ENCODE measurements at regions not wholly inside any gene's neighbourhood (a gene's known extent, or its start where the extent isn't known, plus 50 kb on each side); places are given as distances from the start of the nearest gene placed in this dataset.
"Not testable (repeated sequence)": the region's sequence is repeated elsewhere in the genome, so short reads cannot be mapped to it uniquely, and the experiment has no call there.

DNA sequence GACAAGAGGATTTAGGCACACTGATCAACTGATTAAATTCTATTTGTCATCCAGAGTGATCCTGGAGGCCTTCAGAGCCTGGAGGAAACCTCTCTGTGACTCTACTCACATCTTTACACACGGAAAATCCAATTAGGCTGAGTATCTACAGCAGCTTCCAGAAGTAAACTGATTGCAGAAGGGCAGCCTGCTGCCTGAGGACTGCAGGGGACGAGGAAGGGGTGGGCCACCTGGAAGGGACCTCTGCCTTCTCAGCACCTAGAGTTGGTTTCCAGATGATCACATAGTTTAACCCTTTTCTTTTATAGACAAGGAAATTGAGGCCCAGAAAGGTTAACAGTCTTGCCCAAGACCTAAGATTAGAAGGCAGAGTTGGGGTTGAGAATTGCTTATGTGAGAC is 206.1 kb downstream of the DAD1 start:
- intact Hi-C loops (cut with DNase I, micrococcal nuclease) = loop anchor here in 1 of 2 donors (10.0 kb wide), 1 partner anchor 172 kb away; no protein-coding TSS in a partner anchor
- no peak for DNase-seq
- no peak for ATAC-seq

DNA sequence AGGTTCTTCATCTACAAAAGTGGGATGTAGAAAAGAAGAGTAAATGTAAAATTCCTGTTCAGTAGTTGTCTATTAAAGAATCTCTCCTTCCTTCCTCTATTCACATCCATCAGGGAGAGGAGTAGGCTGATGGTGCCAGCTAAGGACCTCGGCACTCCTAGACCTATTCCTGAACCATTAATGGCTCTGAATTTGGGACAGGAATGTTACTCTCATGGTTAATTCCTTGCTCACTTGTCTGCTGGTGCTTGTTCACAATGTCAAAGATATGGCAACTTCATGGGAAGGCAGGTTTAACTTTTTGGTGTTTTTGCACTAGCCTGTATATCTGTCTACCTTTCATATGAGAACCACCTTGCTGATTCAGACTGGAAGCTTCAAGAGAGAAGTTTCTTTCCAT is 206.6 kb downstream of the DAD1 start:
- DNase-seq (no peak), ATAC-seq (no peak)
- intact Hi-C loops (cut with DNase I, micrococcal nuclease) = loop anchor here in 1 of 2 donors (10.0 kb wide), 1 partner anchor 172 kb away; no protein-coding TSS in a partner anchor

DNA sequence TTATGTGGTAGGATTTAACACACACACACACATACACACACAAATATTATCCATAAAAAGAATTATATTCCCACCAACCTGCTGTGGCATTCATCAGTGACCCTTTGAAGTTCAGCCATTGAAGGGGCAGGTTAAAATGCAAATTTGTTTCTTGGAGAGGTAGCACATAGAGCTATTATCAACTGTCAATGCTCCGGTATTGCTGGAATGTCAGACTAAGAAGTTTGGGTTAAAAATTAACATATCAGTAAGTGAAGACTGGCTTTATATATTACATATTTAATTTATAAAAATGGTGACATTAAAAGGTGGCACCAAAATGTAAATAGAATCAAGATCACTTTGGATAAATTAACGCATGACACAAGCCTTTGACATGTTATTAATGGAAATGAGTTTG is 207.3 kb downstream of the DAD1 start:
- no peak for DNase-seq
- intact Hi-C loops (cut with DNase I, micrococcal nuclease) = loop anchor here in 1 of 2 donors (10.0 kb wide), 1 partner anchor 173 kb away; no protein-coding TSS in a partner anchor

DNA sequence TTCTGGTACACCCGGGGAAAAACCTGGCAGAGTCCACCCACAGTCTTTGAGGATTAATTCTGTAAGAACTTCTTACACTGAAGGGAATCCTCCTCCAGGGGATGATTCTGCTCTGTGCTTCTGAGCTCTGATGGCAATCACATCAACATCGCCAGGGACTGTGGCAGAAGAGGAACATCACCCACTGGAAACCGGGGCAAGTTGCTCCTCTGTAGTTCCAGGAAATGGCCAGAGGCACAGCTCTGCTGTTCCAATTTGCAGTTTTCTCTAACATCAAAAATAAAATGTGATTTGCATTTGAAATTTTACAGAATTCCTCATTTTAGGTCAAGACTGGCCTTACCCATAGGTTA is 207.6 kb downstream of the DAD1 start:
- DNase-seq (no peak), ATAC-seq (no peak)
- intact Hi-C loops (cut with DNase I, micrococcal nuclease) = loop anchor here in 1 of 2 donors (10.0 kb wide), 1 partner anchor 173 kb away; no protein-coding TSS in a partner anchor

More for the DNA sequence above, 207.3 kb downstream of the DAD1 start:
- ATAC-seq = no peak

DNA sequence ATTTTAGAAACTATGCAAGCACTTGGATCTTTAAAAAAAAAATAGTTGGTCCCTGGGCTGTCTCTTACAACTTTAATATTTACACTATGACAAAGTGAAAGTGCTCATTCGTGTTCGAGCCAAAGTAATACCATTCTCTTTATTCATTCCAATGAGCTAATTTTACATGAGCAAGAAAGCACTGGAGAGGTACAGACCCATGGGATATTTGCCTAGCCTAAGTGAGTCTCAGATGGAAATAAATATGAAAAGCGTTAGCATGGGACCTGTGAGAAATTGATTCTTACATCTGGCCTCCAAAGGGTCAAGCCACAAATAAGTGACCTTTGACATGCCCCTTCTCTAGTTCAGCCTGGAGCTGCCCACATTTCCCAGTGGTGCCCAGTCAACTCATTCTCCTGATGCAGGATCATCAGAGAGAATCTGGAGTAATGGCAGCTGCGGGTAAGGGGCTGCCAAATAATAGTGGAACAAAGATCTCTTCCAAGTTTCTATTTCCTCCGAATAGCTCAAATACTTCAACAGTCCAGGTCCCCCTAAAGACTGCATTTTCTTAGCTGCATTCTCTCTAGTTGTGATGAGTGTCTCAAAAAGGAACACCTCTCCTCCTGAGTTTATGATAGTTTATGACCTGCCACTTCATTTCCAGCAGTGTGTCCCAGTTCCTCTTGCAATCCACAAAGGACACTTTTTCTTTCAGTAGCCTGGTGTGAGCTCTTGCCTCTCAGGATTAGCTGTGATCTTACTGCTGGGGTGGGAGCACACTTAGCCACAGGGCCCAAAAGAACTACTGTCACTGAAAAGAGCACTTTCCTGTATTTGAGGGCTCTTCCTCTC is 208.2 kb downstream of the DAD1 start:
- no peak for ATAC-seq
- intact Hi-C loops (cut with DNase I, micrococcal nuclease) = loop anchor here in 1 of 2 donors (10.0 kb wide), 1 partner anchor 174 kb away; no protein-coding TSS in a partner anchor
- DNase-seq = no peak

DNA sequence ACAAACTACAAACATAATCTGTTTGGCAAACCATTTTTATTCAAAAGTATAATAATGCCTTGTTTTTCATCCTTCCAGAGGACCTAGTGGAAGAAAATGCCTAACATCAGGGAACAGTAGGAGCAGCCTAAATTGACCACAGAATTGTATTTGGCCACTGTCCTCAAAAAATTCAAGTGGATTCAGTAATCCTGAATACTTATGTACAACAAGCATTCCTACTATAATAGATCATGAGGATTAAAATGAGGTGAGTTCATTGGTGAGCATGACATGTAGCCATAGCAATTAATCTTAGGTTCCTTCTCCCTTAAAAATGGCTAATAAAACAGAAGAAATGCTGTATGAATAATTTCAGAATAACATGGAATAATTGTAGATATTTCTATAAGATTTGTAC is 209.3 kb downstream of the DAD1 start:
- ATAC-seq = no peak
- intact Hi-C loops (cut with DNase I, micrococcal nuclease) = loop anchor here in 1 of 2 donors (5.0 to 10.0 kb wide), 2 partner anchors 62 to 175 kb away; no protein-coding TSS in a partner anchor

DNA sequence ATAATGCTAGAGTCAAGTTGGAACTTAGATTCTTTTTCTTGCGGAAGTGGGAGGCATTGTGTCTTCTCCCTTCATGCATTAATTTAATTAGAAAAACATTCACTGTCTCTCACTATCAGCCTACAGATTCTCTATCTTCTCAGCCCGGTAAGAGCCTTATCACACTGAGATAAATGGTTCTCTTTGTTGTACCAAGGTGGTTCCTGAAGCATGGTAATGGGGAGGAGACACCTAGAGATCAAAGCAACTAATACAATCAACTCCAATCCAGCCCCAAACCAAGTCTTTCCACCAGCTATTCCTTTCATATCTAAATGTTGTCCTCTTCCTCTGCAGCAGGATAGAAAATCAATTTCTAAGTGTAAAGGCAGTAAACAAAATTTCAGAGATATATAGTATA is 210.8 kb downstream of the DAD1 start:
- ATAC-seq = no peak
- no peak for DNase-seq
- intact Hi-C loops (cut with DNase I, micrococcal nuclease) = loop anchor here in 1 of 2 donors (5.0 kb wide), 1 partner anchor 61 kb away; no protein-coding TSS in a partner anchor

More for the DNA sequence above, 209.3 kb downstream of the DAD1 start:
- DNase-seq = no peak

DNA sequence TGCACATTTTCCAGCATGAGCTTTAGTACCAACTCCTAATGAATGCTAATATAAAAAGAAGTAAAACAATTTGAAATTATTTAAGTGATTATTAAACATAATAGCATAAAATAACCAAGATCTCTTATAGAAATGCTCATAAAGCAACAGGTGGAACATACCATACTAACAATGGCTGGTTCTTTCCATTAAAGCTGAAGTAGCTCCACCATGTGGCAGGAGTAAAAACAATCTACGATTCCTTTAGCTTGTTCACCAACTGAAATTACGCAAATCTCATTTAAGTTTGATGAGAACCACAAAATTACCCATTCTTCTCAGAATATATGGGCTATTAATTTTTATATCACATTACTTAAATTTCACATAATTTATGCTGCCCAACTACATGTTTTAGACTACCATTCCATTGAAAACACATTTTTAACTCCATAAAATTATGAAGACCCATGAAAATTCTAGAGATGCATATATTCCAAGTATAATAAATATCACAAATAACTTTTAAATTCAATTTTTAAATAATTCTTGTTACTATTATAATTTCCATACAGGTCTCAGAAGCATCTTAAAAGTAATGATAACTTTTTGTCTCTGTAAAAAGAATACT is 213.6 kb downstream of the DAD1 start:
- ATAC-seq = peak; percentile 71
- DNase-seq = no peak
- intact Hi-C loops (cut with DNase I, micrococcal nuclease) = loop anchor here in 1 of 2 donors (5.0 kb wide), 1 partner anchor 58 kb away; no protein-coding TSS in a partner anchor

DNA sequence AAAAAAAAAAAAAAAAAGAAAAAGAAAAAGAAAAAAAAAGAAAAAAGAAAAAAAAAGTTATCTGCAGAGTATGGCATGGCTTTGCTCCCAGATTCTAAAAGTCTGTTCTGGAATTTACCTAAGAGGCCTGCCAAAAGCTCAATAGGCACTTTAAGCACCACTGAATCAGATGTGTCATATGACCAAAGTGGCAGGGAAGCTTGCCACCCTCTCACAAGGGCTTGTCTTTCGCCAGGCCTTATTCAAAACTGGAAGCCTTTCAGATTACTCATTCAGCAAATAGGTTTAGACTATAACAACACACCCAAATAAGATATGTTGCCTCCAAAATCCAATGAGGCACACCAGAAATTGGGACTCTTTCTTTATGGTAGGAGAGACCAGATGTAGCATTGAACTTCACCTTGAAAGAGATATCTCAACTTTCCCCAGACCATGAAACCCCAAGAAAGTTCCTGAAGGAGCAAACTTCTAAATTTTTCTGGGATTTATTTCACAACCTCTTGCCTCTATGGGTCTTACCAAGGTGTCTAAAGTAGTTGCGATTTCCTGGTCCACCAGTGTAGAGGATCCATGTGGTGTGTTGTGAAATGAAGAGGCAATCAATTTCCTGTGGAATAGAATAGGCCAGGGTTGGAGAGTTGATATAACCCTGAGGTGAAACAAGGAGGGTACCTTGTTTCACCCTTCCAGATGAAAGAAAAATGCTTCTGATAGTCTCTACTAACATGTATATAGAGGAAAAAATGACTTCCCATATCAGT is 218.8 kb downstream of the DAD1 start:
- DNase-seq = no peak
- intact Hi-C loops (cut with DNase I, micrococcal nuclease) = no loop called here

DNA sequence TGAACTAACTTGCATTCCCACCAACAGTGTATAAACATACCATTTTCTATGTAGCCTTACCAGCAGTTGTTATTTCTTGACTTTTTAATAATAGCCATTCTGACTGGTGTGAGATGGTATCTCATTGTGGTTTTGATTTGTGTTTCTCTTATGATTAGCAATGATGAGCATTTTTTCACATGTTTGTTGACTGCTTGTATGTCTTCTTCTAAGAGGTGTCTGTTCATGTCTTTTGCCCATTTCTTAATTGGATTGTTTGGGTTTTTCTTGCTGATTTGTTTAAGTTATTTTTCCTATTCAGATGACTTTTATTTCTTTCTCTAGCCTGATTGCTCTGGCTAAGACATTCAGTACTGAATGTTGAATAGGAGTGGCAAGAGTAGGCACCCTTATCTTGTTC is 230.3 kb downstream of the DAD1 start:
- ATAC-seq (no peak), DNase-seq (no peak)
- intact Hi-C loops (cut with DNase I, micrococcal nuclease) = no loop called here

More for the DNA sequence above, 218.8 kb downstream of the DAD1 start:
- ATAC-seq = no peak

DNA sequence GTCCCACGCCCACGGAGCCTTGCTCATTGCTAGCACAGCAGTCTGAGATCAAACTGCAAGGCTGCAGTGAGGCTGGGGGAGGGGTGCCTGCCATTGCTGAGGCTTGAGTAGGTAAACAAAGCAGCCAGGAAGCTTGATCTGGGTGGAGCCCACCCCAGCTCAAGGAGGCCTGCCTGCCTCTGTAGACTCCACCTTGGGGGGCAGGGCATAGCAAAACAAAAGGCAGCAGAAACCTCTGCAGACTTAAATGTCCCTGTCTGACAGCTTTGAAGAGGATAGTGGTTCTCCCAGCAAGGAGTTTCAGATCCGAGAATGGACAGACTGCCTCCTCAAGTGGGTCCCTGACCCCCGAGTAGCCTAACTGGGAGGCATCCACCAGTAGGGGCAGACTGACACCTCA is 239.7 kb downstream of the DAD1 start:
- ATAC-seq; DNase-seq; intact Hi-C loops (cut with DNase I, micrococcal nuclease): not testable (repeated sequence)

DNA sequence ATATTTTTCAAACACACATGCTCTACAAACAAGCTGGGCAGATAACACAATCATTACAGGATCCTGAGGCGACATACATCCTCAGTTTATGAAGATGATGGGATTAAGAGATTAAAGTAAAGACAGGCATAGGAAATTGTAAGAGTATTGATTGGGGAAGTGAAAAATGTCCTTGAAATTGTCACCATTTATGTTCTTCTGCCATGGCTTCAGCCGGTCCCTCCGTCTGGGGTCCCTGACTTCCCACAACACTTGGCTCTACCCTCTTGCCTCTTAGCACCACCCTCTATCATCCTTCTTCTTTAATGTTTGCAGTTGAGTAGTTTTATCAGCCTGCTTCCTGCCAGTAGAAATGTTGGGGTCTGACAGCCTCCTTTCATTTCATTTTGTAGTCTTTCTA is 244.4 kb downstream of the DAD1 start:
- no peak for ATAC-seq
- intact Hi-C loops (cut with DNase I, micrococcal nuclease) = no loop called here
- DNase-seq = no peak

DNA sequence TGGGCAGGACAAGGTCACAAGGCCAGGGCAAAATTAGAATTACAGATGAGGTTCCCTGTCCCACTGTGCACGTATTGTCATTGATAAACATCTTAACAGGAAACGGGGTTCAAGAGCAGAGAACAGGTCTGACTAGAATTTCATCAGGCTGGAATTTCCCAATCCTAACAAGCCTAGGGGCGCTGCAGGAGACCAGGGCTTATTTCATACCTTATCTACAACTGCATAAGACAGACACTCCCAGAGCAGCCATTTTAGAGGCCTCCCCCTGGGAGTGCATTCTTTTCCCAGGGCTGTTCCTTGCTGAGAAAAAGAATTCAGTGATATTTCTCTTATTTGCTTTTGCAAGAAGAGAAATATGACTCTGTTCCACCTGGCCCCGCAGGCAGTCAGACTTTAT is 244.8 kb downstream of the DAD1 start:
- intact Hi-C loops (cut with DNase I, micrococcal nuclease); DNase-seq; ATAC-seq: not testable (repeated sequence)

DNA sequence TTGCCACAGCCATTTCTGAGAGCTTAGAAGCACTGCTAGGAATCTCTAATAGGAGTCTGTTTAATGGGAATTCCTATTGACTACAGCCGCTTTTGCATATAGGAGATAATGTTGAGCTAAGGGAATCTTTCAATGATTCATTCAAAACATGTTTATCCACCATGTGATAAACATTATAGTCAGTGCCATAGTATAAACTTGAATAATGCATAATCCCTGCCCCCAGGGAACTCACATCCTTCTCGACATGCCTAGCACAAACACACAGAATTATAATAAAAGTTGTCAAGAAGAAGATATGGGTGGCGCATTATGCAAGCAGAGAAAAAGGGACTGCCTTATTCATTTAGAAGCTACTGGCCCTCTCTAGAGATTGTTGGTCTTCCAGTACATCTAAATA is 248.0 kb downstream of the DAD1 start:
- ATAC-seq (no peak), DNase-seq (no peak)
- intact Hi-C loops (cut with DNase I, micrococcal nuclease) = no loop called here

DNA sequence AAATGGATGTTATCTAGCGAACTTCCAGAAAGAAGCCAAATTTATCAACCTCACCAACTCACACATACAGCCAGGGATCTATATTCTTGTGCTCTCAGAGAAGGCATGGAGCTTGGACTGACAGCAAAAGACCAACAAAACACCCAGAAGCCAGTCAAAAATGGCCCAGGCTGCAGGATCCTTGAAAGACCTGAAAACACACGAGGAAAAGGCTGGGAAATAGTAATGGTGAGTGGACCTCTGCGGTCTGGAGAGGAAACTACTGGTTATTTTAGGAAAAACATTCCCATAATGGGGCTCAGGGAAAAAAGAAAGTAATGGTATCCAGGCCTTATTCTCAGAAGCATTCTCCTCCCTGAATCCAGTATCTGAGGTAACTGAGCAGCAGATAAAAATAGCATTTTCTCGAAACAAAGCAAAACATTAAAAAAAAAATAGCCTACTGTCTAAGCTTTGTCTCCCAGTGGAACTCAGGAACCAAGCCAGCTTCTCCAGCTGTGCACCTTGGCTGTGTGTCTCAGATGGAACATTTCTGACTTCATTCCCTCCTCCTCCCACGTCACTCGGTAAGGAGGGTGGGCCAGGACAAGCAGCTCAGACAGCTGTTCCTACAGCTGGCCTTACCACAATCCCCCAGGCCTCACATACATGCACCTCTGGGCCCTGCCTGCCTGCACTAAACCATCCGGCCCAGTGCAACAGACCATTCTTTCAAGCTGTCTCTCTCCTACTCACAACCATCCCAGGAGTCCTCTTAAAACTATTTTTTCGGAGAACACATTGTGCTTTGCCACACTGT is 249.9 kb downstream of the DAD1 start:
- intact Hi-C loops (cut with DNase I, micrococcal nuclease) = no loop called here
- ATAC-seq (no peak), DNase-seq (peak; percentile 44 to 49)

DNA sequence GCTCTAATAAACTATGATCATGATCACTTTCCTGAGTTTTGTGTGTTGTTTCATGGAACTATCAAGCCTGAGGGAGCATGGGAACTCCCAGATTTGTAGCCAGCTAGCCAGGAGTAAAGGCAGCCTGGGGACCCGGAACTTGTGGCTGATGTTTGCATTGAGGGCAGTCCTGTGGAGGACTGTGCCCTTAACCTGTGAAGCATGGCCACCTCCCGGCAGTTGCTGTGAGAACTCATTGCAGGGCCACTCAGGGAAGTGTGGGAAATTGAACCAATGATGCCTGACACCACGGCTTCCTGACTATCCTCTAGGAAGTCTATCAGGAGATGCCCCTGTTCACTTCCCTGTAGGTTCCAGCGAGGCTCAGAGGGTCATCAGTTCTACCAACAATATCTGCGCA is 250.6 kb downstream of the DAD1 start:
- ATAC-seq (peak; percentile 66), DNase-seq (no peak)
- intact Hi-C loops (cut with DNase I, micrococcal nuclease) = no loop called here

DNA sequence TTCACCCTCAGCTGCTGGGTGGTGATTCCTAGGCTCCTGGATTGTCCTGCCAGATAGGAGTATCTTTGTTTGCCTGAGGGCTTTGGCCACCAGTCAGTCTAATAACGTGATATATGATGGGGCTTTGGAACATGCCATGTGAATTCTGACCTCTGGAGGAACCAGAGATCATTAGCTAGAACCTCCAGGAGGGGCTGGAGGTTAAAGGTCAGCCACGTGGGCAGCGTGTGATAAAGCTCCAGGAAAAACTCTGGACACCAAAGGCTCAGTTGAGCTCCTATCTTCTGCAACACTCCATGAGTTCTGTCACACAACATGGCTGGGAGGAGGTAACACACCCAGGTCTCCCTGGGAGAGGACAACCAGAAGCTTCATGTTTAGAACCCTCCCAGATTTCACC is 251.1 kb downstream of the DAD1 start:
- intact Hi-C loops (cut with DNase I, micrococcal nuclease) = no loop called here
- ATAC-seq (no peak), DNase-seq (no peak)

DNA sequence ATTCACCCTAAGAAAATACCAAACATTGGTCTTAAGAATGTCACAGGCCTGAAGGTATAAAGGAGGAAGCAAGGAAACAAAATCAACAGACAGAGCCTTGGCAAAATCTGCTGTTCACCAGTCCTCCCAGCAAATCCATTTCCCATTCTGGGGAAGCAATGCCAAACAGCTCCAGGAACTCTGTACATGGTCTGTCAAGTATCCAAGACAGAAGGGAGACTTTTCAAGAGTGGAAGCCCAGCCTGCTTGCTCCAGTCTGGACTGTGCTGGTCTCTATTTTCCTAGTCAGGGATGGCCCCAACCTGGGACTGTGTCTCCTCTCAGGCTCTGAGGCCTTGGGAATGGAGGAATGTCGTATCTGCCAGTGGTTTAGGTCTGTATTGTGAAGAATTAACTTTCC is 251.5 kb downstream of the DAD1 start:
- no peak for ATAC-seq
- intact Hi-C loops (cut with DNase I, micrococcal nuclease) = no loop called here
- DNase-seq = no peak

Measured in left colon (tissue), 2 donors.